EL (cell line): ENCODE measurements at regions not wholly inside any gene's neighbourhood (a gene's known extent, or its start where the extent isn't known, plus 50 kb on each side); places are given as distances from the start of the nearest gene placed in this dataset.
A peak's percentile ranks its signal among the peaks of the same experiment; 100 is the strongest.

Source experiments
- DNase-seq: peaks from one replicate; pipeline ENCODE4 v3.0.0-alpha.2; 2016

- DNase-seq = no peak
These were observed 53.4 kb upstream of the STK17B start for GRCh38 chr2:196224756-196225155.

- DNase-seq = peak; percentile 66
These were observed 53.8 kb upstream of the STK17B start for GRCh38 chr2:196225213-196225612.

- DNase-seq = no peak
These were observed 54.8 kb upstream of the STK17B start for GRCh38 chr2:196226058-196226706.

GRCh38 chr2:196226707-196227065 is 55.3 kb upstream of the STK17B start:
- no peak for DNase-seq

GRCh38 chr2:196229013-196229412 is 57.6 kb upstream of the STK17B start:
- DNase-seq = no peak

GRCh38 chr2:196230061-196230854 is 58.9 kb upstream of the STK17B start:
- no peak for DNase-seq

- DNase-seq = peak; percentile 93
These were observed 61.8 kb upstream of the STK17B start for GRCh38 chr2:196233021-196233804.

- no peak for DNase-seq
These were observed 62.6 kb upstream of the STK17B start for GRCh38 chr2:196233805-196234475.

GRCh38 chr2:196234672-196235071 is 63.3 kb upstream of the STK17B start:
- peak; percentile 91 for DNase-seq

- no peak for DNase-seq
These were observed 67.5 kb upstream of the STK17B start for GRCh38 chr2:196238836-196239380.

GRCh38 chr2:196239622-196240587 is 68.5 kb upstream of the STK17B start:
- DNase-seq = peak; percentile 74

- DNase-seq = no peak
These were observed 69.8 kb upstream of the STK17B start for GRCh38 chr2:196241175-196241574.

- peak; percentile 58 for DNase-seq
These were observed 70.8 kb upstream of the STK17B start for GRCh38 chr2:196242131-196242620.

GRCh38 chr2:196244516-196244915 is 73.1 kb upstream of the STK17B start:
- DNase-seq = no peak

- peak; percentile 64 for DNase-seq
These were observed 73.6 kb upstream of the STK17B start for GRCh38 chr2:196244966-196245365.

GRCh38 chr2:196245378-196246140 is 74.2 kb upstream of the STK17B start:
- DNase-seq = peak; percentile 47

- no peak for DNase-seq
These were observed 76.0 kb upstream of the STK17B start for GRCh38 chr2:196247114-196247975.

GRCh38 chr2:196247976-196248280 is 76.5 kb upstream of the STK17B start:
- no peak for DNase-seq

GRCh38 chr2:196248467-196249094 is 77.2 kb upstream of the STK17B start:
- no peak for DNase-seq
